ENCODE measurements at regions not wholly inside any gene's neighbourhood (a gene's known extent, or its start where the extent isn't known, plus 50 kb on each side); places are given as distances from the start of the nearest gene placed in this dataset.

- TF ChIP-seq GATAD2A (CRISPR knock-in tag; IDR thresholded peaks at IDR 0.05) (no peak), CREM (IDR thresholded peaks at IDR 0.05) (no peak; the same call in 1 of the 2 replicates), CREM (CRISPR knock-in tag; IDR thresholded peaks at IDR 0.05) (no peak), ZSCAN25 (CRISPR knock-in tag; IDR thresholded peaks at IDR 0.05) (no peak), CREBL2 (CRISPR knock-in tag; IDR thresholded peaks at IDR 0.05; ENCODE audit: borderline replicate concordance) (no peak), PITX1 (CRISPR knock-in tag; IDR thresholded peaks at IDR 0.05) (peak; percentile 71), ZNF788 (CRISPR knock-in tag; IDR thresholded peaks at IDR 0.05; ENCODE audit: borderline replicate concordance) (no peak), ZZZ3 (CRISPR knock-in tag; IDR thresholded peaks at IDR 0.05; ENCODE audit: borderline replicate concordance) (no peak), ZXDC (CRISPR knock-in tag; IDR thresholded peaks at IDR 0.05) (no peak), TAF15 (IDR thresholded peaks at IDR 0.05; ENCODE audit: low read depth, low read length, poor library complexity, severe bottlenecking) (no peak), CCAR2 (optimal IDR thresholded peaks at IDR 0.05; ENCODE audit: low read depth, low read length) (no peak), PAF1 (CRISPR knock-in tag; IDR thresholded peaks at IDR 0.05) (no peak), ZNF839 (CRISPR knock-in tag; IDR thresholded peaks at IDR 0.05; ENCODE audit: borderline replicate concordance) (no peak), ZBTB1 (CRISPR knock-in tag; IDR thresholded peaks at IDR 0.05; ENCODE audit: borderline replicate concordance) (no peak), SP2 (CRISPR knock-in tag; IDR thresholded peaks at IDR 0.05) (no peak), ZNF672 (CRISPR knock-in tag; IDR thresholded peaks at IDR 0.05) (no peak), NR2F1 (CRISPR knock-in tag; IDR thresholded peaks at IDR 0.05) (no peak), FOXK2 (IDR thresholded peaks at IDR 0.05) (no peak), YEATS4 (CRISPR knock-in tag; IDR thresholded peaks at IDR 0.05; ENCODE audit: borderline replicate concordance) (no peak), ATAD3A (CRISPR knock-in tag; IDR thresholded peaks at IDR 0.05) (no peak), NR3C1 (CRISPR knock-in tag; IDR thresholded peaks at IDR 0.05) (no peak), RAD51 (IDR thresholded peaks at IDR 0.05; ENCODE audit: borderline replicate concordance) (no peak), MIXL1 (CRISPR knock-in tag; IDR thresholded peaks at IDR 0.05) (0 out of 2 replicates have a peak, but pooled peaks have one; percentile 20), RFX3 (CRISPR knock-in tag; IDR thresholded peaks at IDR 0.05) (no peak), U2AF2 (IDR thresholded peaks at IDR 0.05; ENCODE audit: low read depth, low read length) (no peak), KDM4B (CRISPR knock-in tag; IDR thresholded peaks at IDR 0.05) (no peak), ZSCAN12 (CRISPR knock-in tag; IDR thresholded peaks at IDR 0.05) (no peak), HNF4A (CRISPR knock-in tag; IDR thresholded peaks at IDR 0.05) (peak; percentile 80), ZNF580 (CRISPR knock-in tag; IDR thresholded peaks at IDR 0.05; ENCODE audit: borderline replicate concordance, low read depth) (no peak), FUBP1 (CRISPR knock-in tag; IDR thresholded peaks at IDR 0.05; ENCODE audit: borderline replicate concordance) (no peak)
These were observed 1599.2 kb upstream of the TENM4 start (continued) for GRCh38 chr11:81039916-81040524.
